BLaER1 (cell line): ENCODE measurements at regions not wholly inside any gene's neighbourhood (a gene's known extent, or its start where the extent isn't known, plus 50 kb on each side); places are given as distances from the start of the nearest gene placed in this dataset.
"Not testable (repeated sequence)": the region's sequence is repeated elsewhere in the genome, so short reads cannot be mapped to it uniquely, and the experiment has no call there.

Experiments
- H3K27ac ChIP-seq: shearing (Covaris generic); formaldehyde crosslinking; 2 replicates; pipeline ENCODE4 v1.8.1; 2022
- H3K27me3 ChIP-seq: shearing (Covaris generic); formaldehyde crosslinking; 2 replicates; pipeline ENCODE4 v1.8.1; 2022
- H3K36me3 ChIP-seq: shearing (Covaris generic); formaldehyde crosslinking; 2 replicates; pipeline ENCODE4 v1.8.1; 2022
- H3K4me1 ChIP-seq: shearing (Covaris generic); formaldehyde crosslinking; 2 replicates; pipeline ENCODE4 v1.8.1; 2022
- H3K4me2 ChIP-seq: shearing (Covaris generic); formaldehyde crosslinking; 2 replicates; pipeline ENCODE4 v1.8.1; 2022
- H3K4me3 ChIP-seq: shearing (Covaris generic); formaldehyde crosslinking; 2 replicates; pipeline ENCODE4 v1.8.1; 2022
- H3K9ac ChIP-seq: shearing (Covaris generic); formaldehyde crosslinking; 2 replicates; pipeline ENCODE4 v1.8.1; 2022
- H3K9me3 ChIP-seq: shearing (Covaris generic); formaldehyde crosslinking; 2 replicates; pipeline ENCODE4 v1.8.1; 2022
- H4K20me1 ChIP-seq: shearing (Covaris generic); formaldehyde crosslinking; 2 replicates; pipeline ENCODE4 v1.8.1; 2022
- Cebpa-rat ChIP-seq: shearing (Covaris generic); IDR thresholded peaks from 2 replicates; pipeline ENCODE4 v1.8.1; 2022

GRCh38 chr6:168938546-168938945 lies 315.1 kb downstream of the THBS2 start:
- Histone ChIP-seq H4K20me1 (no peaks in the 10 kb centered on the region), H3K4me2 (no peak overlapping the region), H3K9me3 (no peaks in the 10 kb centered on the region), H3K27ac (no peak overlapping the region), H3K36me3 (no peaks in the 10 kb centered on the region), H3K9ac (no peak overlapping the region), H3K27me3 (no peaks in the 10 kb centered on the region), H3K4me3 (no peak overlapping the region), H3K4me1 (no peaks in the 10 kb centered on the region)
- no peak for TF ChIP-seq Cebpa-rat

DNA sequence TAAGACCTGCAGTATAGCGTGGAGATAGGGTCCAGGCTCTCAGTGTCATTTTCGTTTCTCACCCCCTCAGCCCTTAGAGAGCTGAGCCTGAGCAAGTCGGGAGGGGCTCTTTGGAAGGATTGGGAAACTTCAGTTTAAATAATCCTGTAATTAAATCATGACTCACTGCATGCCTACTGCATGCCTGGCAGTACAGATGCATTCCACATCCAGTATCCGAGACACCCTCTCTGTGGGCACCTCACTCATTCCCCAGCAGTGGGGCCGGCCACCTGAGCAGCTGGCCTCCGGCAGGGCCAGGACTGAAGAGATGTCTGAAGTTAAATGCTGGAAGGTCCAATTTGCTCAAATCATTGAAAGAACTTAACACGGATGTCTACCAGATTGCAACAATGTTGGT lies 316.6 kb downstream of the THBS2 start:
- no peaks in the 10 kb centered on the region for H3K27me3 ChIP-seq
- no peak overlapping the region for H3K27ac ChIP-seq
- H3K4me3 ChIP-seq = no peak overlapping the region
- no peak overlapping the region for H3K9ac ChIP-seq
- H3K4me2 ChIP-seq = no peak overlapping the region
- peaks cover 8% of the 10 kb centered on the region for H3K9me3 ChIP-seq
- no peaks in the 10 kb centered on the region for H3K4me1 ChIP-seq
- no peaks in the 10 kb centered on the region for H4K20me1 ChIP-seq
- no peaks in the 10 kb centered on the region for H3K36me3 ChIP-seq
- TF ChIP-seq Cebpa-rat = no peak

DNA sequence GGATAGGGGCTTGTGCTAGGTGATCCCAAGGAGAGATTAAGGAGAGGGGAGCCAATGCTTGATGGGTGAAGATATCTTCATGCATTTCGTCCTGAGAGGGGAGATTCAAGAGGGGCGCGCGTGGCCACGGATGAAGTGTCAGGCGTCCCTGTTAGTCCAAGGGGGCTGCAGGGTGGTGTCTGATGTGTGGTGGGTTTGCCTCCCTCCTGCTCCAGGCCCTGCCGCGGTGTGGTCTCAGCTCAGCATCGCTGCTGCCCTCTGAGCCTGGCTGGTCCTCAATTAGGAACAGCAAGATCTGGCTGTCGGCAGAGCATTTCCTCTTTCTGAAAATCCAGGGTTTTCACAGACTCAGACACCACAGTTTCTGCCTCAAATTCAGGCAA lies 318.0 kb downstream of the THBS2 start:
- Histone ChIP-seq H3K4me1 (no peaks in the 10 kb centered on the region), H3K27ac (no peak overlapping the region), H3K4me2 (no peak overlapping the region), H3K9ac (no peak overlapping the region), H3K4me3 (no peak overlapping the region), H3K9me3 (peaks cover 13% of the 10 kb centered on the region), H3K27me3 (no peaks in the 10 kb centered on the region), H3K36me3 (no peaks in the 10 kb centered on the region), H4K20me1 (no peaks in the 10 kb centered on the region)
- no peak for TF ChIP-seq Cebpa-rat

DNA sequence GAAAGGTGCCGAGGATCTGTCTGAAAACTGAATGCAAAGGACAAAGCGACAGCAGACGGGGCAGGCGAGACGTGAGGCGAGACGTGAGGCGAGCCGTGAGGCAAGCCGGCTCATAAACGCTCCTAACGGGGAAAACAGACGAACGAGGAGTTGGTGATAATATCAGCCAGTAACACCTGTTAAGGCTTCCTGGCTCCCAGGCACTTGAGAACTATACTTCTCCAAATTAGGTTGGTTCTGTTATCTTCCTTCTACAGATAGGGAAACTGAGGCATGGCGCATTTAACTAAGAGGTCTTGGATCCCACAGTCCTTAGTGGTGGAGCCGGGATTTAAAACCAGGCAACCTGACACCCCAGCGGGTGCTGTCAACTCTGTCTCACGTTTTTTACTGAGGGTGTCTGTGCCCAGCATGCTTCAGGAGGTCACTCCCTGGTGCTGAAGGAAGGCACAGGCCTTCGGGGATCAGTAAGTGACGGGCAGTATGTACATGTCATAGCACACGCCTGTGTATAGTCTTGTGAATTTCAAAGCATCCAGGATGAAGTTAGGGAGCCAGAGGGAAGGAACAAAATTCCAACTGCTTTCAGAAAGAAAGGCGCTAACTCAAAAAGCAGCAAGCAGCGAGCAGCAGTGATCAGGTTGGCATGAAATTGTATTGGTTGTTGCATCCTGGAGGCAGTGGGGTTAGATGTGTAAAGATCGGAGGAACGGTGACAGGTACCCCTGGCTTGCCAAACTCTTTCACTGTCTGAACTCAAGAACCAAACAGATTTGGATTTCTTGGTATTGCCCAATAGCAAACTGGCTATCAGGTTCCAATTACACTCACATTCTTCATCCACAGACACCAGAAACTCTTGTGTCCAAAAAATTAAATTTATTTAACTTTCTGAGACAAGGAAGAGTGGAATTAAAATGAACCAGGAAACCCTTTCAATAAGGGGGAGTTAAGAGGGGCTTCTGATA lies 318.7 kb downstream of the THBS2 start:
- TF ChIP-seq Cebpa-rat = no peak
- H3K4me2 ChIP-seq = no peak overlapping the region

GRCh38 chr6:168932171-168932570 lies 321.5 kb downstream of the THBS2 start:
- H3K36me3 ChIP-seq, H4K20me1 ChIP-seq, H3K4me1 ChIP-seq, H3K27me3 ChIP-seq, H3K27ac ChIP-seq, H3K4me2 ChIP-seq, H3K4me3 ChIP-seq, H3K9ac ChIP-seq: not testable (repeated sequence)
- H3K9me3 ChIP-seq = peaks cover 18% of the 10 kb centered on the region

More for the DNA sequence above, 318.7 kb downstream of the THBS2 start:
- H3K4me1 ChIP-seq = no peaks in the 10 kb centered on the region
- H3K9ac ChIP-seq = no peak overlapping the region
- no peak overlapping the region for H3K4me3 ChIP-seq
- no peaks in the 10 kb centered on the region for H3K36me3 ChIP-seq
- H4K20me1 ChIP-seq = no peaks in the 10 kb centered on the region
- peaks cover 13% of the 10 kb centered on the region for H3K9me3 ChIP-seq
- H3K27me3 ChIP-seq = no peaks in the 10 kb centered on the region
- no peak overlapping the region for H3K27ac ChIP-seq

GRCh38 chr6:168931072-168931471 lies 322.6 kb downstream of the THBS2 start:
- H3K27ac ChIP-seq, H3K27me3 ChIP-seq, H3K4me3 ChIP-seq, H3K36me3 ChIP-seq, H4K20me1 ChIP-seq, H3K4me2 ChIP-seq, H3K9ac ChIP-seq, H3K4me1 ChIP-seq: not testable (repeated sequence)
- H3K9me3 ChIP-seq = peaks cover 18% of the 10 kb centered on the region

- Histone ChIP-seq H3K4me3 (no peak overlapping the region), H3K27ac (no peak overlapping the region), H4K20me1 (no peaks in the 10 kb centered on the region), H3K9me3 (peaks cover 18% of the 10 kb centered on the region), H3K27me3 (no peaks in the 10 kb centered on the region), H3K9ac (no peak overlapping the region), H3K4me2 (no peak overlapping the region), H3K36me3 (no peaks in the 10 kb centered on the region), H3K4me1 (no peaks in the 10 kb centered on the region)
- TF ChIP-seq Cebpa-rat = no peak
These were observed 323.7 kb downstream of the THBS2 start for GRCh38 chr6:168929871-168930450.

DNA sequence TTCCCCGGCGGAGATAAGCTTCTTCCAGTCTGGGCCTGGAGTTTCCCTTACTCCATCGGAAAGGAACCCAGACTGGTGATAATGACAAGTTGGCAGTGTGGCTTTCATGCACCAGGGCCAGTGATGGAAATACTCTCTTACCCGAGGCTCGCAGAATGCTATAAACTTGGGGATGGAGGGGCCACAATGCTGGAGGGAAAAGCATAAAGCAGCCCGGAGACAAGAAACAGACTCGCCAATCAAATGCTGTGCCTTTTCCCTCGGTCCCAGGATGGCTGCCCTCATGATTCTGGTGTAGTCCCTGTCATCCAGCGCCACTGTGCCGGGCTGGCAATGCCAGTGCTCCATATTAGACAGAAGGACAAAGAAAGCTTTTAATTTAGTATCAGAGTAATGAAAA lies 325.6 kb downstream of the THBS2 start:
- H3K9me3 ChIP-seq = peaks cover 18% of the 10 kb centered on the region
- H4K20me1 ChIP-seq = no peaks in the 10 kb centered on the region
- no peaks in the 10 kb centered on the region for H3K4me1 ChIP-seq
- H3K27ac ChIP-seq = no peak overlapping the region
- H3K27me3 ChIP-seq = no peaks in the 10 kb centered on the region
- H3K4me2 ChIP-seq = no peak overlapping the region
- no peaks in the 10 kb centered on the region for H3K36me3 ChIP-seq
- no peak overlapping the region for H3K4me3 ChIP-seq
- no peak for TF ChIP-seq Cebpa-rat
- H3K9ac ChIP-seq = no peak overlapping the region

DNA sequence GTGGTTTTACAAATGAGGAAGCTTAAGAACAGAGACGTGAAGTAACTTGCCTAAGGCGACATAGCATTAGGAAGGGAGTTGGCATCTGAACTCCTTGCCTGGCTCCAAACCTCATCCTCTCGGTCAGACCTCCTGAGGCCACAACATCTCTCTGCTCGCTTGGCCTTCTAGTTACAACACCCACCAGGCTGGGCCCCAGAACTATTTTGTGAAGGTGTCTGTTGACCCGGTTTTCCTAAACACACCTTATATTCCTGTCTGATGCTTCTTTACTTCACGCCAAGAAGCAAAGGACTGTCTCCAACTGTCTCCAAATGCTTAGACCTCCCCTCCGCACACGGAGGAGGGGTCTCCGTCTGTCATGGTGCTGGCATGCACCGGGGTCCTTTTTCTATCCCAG lies 326.6 kb downstream of the THBS2 start:
- Histone ChIP-seq H3K4me3 (no peak overlapping the region), H3K9me3 (peaks cover 9% of the 10 kb centered on the region), H3K9ac (no peak overlapping the region), H3K27ac (no peak overlapping the region), H3K36me3 (no peaks in the 10 kb centered on the region), H3K4me1 (no peaks in the 10 kb centered on the region), H3K27me3 (no peaks in the 10 kb centered on the region), H4K20me1 (no peaks in the 10 kb centered on the region), H3K4me2 (no peak overlapping the region)
- TF ChIP-seq Cebpa-rat = no peak

DNA sequence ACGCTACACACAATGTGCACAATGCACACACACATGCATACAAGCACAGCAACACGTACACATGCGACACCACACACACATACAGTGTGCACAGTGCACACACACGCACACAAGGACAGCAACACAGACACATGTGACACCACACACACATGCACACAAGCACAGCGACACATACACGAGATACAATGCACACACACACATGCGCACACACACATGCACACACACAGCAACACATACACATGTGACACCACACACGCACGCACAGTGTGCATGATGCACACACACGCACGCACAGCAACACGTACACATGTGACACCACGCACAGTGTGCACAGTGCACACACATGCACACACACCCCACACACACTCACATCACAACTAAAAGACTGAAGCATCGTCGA lies 327.3 kb downstream of the THBS2 start:
- no peak overlapping the region for H3K9ac ChIP-seq
- H3K4me3 ChIP-seq = no peak overlapping the region
- peaks cover 4% of the 10 kb centered on the region; the same call in 1 of the 2 replicates for H3K9me3 ChIP-seq
- H3K27ac ChIP-seq = no peak overlapping the region
- no peaks in the 10 kb centered on the region for H3K27me3 ChIP-seq
- H3K36me3 ChIP-seq = no peaks in the 10 kb centered on the region
- H3K4me1 ChIP-seq = no peaks in the 10 kb centered on the region
- H4K20me1 ChIP-seq = no peaks in the 10 kb centered on the region
- TF ChIP-seq Cebpa-rat = no peak
- H3K4me2 ChIP-seq = no peak overlapping the region
